Left forelimb (tissue), 1 donor: ENCODE measurements at regions not wholly inside any gene's neighbourhood (a gene's known extent, or its start where the extent isn't known, plus 50 kb on each side); places are given as distances from the start of the nearest gene placed in this dataset.

Experiments
- DNase-seq: peaks from one replicate; pipeline ENCODE4 v3.0.0-alpha.2; 2018; ENCODE audit warnings: low spot score

- DNase-seq, result no peak
Observed at GRCh38 chr1:222104694-222105392, 363.0 kb upstream of the DUSP10 start.

- DNase-seq, result no peak
Observed at GRCh38 chr1:222104097-222104496, 362.2 kb upstream of the DUSP10 start.

GRCh38 chr1:222099746-222100145 lies 357.9 kb upstream of the DUSP10 start:
- DNase-seq, result no peak

GRCh38 chr1:222098404-222098803 lies 356.5 kb upstream of the DUSP10 start:
- DNase-seq, result no peak

DNA sequence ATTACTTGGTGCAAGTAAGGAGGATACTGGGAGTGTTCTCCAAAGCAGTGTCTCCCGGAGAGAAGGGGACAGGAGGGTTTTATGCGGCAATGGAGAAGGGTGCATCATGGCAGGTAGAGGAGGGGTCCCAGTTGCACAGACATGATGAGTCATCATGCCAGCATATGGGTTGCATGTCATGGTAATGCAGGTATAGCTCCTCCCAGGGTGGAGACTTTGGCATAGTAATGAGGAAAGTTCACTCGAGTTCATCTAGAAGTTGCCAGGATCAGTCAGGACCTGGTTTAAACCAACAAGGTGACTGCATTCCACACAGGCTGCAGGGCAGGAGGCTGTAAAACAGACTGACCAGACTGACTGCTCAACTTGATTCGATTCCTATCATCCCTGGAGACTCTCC lies 355.7 kb upstream of the DUSP10 start:
- DNase-seq, result no peak

DNA sequence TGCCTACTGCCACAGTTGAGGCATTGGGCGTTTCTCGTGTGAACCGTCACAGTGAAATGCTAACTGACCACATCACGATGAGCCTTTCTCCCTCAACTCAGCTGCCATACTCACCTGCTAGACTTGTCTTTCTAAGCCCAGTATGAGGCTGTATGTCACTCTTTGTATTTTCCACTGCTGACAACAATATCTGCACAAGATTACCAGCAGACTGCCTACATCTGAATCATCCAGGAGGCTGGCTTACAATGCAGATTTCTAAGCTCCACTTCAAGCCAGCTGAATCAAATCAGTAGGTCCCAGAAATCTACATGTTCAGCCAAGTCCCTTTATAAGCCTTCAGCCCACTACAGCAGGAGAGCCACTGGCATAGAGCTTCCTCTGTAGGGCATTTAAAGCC lies 355.0 kb upstream of the DUSP10 start:
- DNase-seq, result no peak

- DNase-seq, result no peak
Observed at GRCh38 chr1:222096476-222096772, 354.5 kb upstream of the DUSP10 start.

- no peak for DNase-seq
Observed at GRCh38 chr1:222095606-222096475, 354.0 kb upstream of the DUSP10 start.

GRCh38 chr1:222093518-222093917 lies 351.6 kb upstream of the DUSP10 start:
- DNase-seq, result no peak

DNA sequence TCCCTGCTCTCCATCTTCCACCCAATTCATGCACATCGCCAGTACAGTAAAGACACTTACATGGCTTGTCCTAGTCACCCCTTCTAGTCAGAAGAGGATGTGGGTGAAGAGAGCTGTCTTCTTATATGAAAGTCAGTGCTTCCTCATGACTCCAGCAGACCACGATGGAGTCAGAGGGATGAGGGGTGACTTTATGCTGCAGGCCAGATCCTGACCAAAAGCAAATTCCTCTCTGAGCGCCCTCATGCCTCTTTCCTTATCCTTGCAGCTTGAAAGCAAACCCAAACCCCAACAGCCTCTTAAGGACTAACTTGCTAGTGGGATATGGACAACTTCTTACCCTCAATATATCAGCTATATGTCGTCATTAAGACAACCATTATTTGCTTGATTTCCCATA lies 348.2 kb upstream of the DUSP10 start:
- no peak for DNase-seq

- no peak for DNase-seq
Observed at GRCh38 chr1:222087221-222087920, 345.5 kb upstream of the DUSP10 start.

- DNase-seq, result no peak
Observed at GRCh38 chr1:222084996-222085395, 343.1 kb upstream of the DUSP10 start.

DNA sequence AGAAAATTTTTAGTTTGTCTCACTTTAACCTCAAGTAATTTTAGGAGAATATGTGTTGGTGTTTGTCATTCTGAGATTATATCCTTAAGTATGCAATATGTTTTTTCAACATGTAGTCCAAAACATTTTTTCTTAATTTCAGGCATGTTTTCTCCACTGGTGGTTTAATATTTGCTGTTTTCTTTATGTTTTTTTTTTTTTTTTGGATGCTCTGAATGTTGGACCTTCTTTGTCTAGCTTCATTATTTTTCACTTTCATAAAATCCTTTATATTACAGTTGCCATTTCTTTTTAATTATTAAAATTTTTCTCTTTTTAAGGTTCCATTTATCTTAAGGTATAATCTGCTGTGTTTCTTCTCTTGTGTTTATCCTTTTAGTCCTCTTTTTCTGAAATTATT lies 342.2 kb upstream of the DUSP10 start:
- no peak for DNase-seq

GRCh38 chr1:222081859-222082258 lies 340.0 kb upstream of the DUSP10 start:
- no peak for DNase-seq

GRCh38 chr1:222079566-222079965 lies 337.7 kb upstream of the DUSP10 start:
- no peak for DNase-seq

GRCh38 chr1:222077206-222077605 lies 335.3 kb upstream of the DUSP10 start:
- DNase-seq, result no peak

DNA sequence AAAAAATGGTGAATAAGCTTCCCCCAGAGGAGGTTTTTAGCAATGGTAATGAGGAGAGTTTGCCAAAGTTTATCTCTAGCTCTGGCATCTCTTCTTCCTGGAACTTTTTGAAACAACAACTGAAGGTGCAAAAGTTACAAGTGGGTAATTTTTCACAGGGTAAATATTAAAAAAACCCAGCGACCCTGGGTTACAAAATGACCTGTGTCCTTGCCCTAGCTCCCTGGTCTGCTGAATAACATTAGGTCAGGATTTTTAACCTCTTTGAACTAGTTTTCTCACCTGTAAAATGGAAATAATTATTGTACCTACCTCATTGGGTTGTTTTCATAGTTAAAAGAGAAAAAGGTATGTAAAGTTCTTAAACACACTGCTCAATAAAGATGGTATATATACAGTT lies 332.4 kb upstream of the DUSP10 start:
- DNase-seq, result no peak

- DNase-seq, result no peak
Observed at GRCh38 chr1:222073307-222073995, 331.6 kb upstream of the DUSP10 start.

- DNase-seq, result no peak
Observed at GRCh38 chr1:222071387-222071786, 329.5 kb upstream of the DUSP10 start.

DNA sequence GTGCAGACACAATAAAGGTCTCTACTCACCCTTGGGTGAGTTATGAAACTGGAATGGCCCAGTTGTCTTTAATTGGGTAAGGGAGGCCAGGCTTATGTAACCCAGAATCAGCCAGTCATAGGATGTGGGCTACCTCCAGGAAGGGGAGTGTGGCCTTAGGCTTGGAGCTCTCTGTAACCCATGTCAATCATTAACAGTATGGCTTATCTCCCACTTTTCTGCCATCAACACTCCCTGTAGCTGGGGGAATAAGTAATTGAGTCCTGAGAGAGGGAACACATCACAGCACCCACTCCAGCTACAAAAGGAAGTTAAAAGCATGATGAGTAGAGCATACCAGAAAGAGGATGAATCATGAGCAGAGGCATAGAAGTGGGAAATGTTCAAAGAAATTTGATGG lies 327.0 kb upstream of the DUSP10 start:
- DNase-seq, result no peak

DNA sequence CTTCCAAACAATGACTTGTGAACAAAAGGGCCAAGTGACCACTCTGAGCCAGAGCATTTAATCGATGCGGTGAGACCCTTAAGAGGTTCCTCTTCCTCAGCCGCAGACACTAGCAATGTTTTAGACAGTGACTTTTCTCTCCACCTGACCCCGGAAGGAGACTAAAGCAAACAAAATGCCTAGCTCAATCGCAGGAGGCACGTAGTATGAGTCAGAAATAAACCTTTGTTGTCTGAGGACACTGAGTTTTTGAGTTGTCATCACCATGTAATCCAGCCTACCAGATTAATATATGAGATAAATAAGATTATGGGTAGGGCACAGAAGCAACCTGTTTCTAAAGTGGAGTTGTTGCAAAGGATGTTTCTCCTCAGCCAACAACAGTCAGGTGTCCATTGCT lies 326.2 kb upstream of the DUSP10 start:
- no peak for DNase-seq

GRCh38 chr1:222066539-222066938 lies 324.6 kb upstream of the DUSP10 start:
- no peak for DNase-seq

DNA sequence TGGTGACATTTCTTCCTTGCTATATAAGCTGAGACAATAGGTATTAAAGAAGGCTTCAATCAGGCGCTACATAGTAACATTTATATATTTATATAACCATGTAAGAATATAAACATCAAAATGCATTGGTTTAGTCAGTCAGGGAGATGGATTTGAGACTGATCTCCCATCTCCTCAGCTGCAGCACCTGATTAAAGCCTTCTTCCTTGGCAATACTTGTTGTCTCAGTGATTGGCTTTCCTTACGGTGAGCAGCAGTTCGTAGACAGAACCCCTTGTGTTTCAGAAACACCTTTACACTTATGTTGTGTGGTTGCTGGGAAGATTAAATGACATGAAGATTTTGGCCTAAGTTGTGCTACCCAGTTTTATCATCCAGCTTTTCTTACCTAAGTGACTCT lies 323.3 kb upstream of the DUSP10 start:
- no peak for DNase-seq
